Natural killer cell (primary cell): ENCODE measurements at regions not wholly inside any gene's neighbourhood (a gene's known extent, or its start where the extent isn't known, plus 50 kb on each side); places are given as distances from the start of the nearest gene placed in this dataset.

ENCODE experiments used
- ATAC-seq, 3 donors: fragments of 150-1000 bp in 2 of 3; fragments of 200-7000 bp in 1 of 3; cut with Tn5 transposase; 1 replicate in 1 of 3; 2 replicates in 2 of 3; pipeline ENCODE4 v1.10.0; 2021; ENCODE audit warnings: mild to moderate bottlenecking in 2 of 3, moderate library complexity in 2 of 3
- DNase-seq, 2 donors: peaks; one replicate each; pipeline versions ENCODE4 v3.0.0 to v3.0.0-alpha.2; 2013 to 2021; ENCODE audit warnings: mixed read lengths in 1 of 2
- H3K27ac ChIP-seq: one replicate; pipeline ENCODE4 v1.5.1; 2013; ENCODE audit warnings: mild to moderate bottlenecking, low read length
- H3K27me3 ChIP-seq: one replicate; pipeline ENCODE4 v1.6.1; 2013; ENCODE audit warnings: low read length; ENCODE audit not compliant: control insufficient read depth, insufficient read depth
- H3K36me3 ChIP-seq: one replicate; pipeline ENCODE4 v1.6.1; 2013; ENCODE audit warnings: low read length; ENCODE audit not compliant: control insufficient read depth, insufficient read depth
- H3K4me1 ChIP-seq: one replicate; pipeline ENCODE4 v1.6.1; 2013; ENCODE audit warnings: low read length; ENCODE audit not compliant: control insufficient read depth, insufficient read depth
- H3K4me3 ChIP-seq: one replicate; pipeline ENCODE4 v1.5.1; 2013; ENCODE audit warnings: low read length
- H3K9me3 ChIP-seq: one replicate; pipeline ENCODE4 v1.6.1; 2013; ENCODE audit warnings: low read length; ENCODE audit not compliant: control insufficient read depth, insufficient read depth
- H3K27ac Mint-ChIP-seq, 2 donors: one replicate each; pipeline ENCODE4 v1.8.0; 2022; ENCODE audit warnings: mild to moderate bottlenecking in 2 of 2, mixed read lengths in 2 of 2, moderate library complexity in 1 of 2
- H3K27me3 Mint-ChIP-seq, 2 donors: one replicate each; pipeline ENCODE4 v1.8.0; 2022; ENCODE audit warnings: low read depth in 2 of 2, mixed read lengths in 2 of 2
- H3K36me3 Mint-ChIP-seq: one replicate; pipeline ENCODE4 v1.8.0; 2022; ENCODE audit warnings: mixed read lengths
- H3K4me1 Mint-ChIP-seq, 2 donors: one replicate each; pipeline ENCODE4 v1.8.0; 2022; ENCODE audit warnings: mixed read lengths in 2 of 2
- H3K4me3 Mint-ChIP-seq: one replicate; pipeline ENCODE4 v1.8.0; 2022; ENCODE audit warnings: mild to moderate bottlenecking, moderate library complexity, mixed read lengths
- H3K9me3 Mint-ChIP-seq, 2 donors: one replicate each; pipeline ENCODE4 v1.8.0; 2022; ENCODE audit warnings: mixed read lengths in 2 of 2
- CTCF ChIP-seq: fragments of 200-600 bp; IDR thresholded peaks from one replicate; pipeline ENCODE4 v1.8.0; 2022; ENCODE audit warnings: antibody characterized with exemption
- WGBS: methylation state at CpG from one replicate; pipeline ENCODE4 v1.1.7; 2013; ENCODE audit warnings: missing lambda C conversion rate; ENCODE audit not compliant: insufficient coverage; 5-methylcytosine and 5-hydroxymethylcytosine counted together
- intact Hi-C: fragments of 100-400 bp; cut with micrococcal nuclease; formaldehyde crosslinking; loops from one replicate; pipeline ENCODE4 v1.14.2; 2022

GRCh38 chr6:125596020-125596419 lies 153.4 kb upstream of the HEY2 start:
- intact Hi-C loops, result no loop called here
- Histone ChIP-seq H3K27ac (no peak overlapping the region), H3K4me1 (no peaks in the 10 kb centered on the region), H3K36me3 (no peaks in the 10 kb centered on the region), H3K4me3 (no peak overlapping the region), H3K9me3 (no peaks in the 10 kb centered on the region), H3K27me3 (no peaks in the 10 kb centered on the region)
- H3K9me3 Mint-ChIP-seq, result no peaks in the 10 kb centered on the region
- H3K27me3 Mint-ChIP-seq, result peaks cover 0 to 7% of the 10 kb centered on the region in 2 donors
- no peak for TF ChIP-seq CTCF
- ATAC-seq, result no peak
- H3K4me1 Mint-ChIP-seq, result no peaks in the 10 kb centered on the region
- H3K36me3 Mint-ChIP-seq, result no peaks in the 10 kb centered on the region
- no peak overlapping the region for H3K4me3 Mint-ChIP-seq
- H3K27ac Mint-ChIP-seq, result no peak overlapping the region
- DNase-seq, result no peak
- WGBS, result 95% methylated on average over 3 of the region's 3 CpGs

DNA sequence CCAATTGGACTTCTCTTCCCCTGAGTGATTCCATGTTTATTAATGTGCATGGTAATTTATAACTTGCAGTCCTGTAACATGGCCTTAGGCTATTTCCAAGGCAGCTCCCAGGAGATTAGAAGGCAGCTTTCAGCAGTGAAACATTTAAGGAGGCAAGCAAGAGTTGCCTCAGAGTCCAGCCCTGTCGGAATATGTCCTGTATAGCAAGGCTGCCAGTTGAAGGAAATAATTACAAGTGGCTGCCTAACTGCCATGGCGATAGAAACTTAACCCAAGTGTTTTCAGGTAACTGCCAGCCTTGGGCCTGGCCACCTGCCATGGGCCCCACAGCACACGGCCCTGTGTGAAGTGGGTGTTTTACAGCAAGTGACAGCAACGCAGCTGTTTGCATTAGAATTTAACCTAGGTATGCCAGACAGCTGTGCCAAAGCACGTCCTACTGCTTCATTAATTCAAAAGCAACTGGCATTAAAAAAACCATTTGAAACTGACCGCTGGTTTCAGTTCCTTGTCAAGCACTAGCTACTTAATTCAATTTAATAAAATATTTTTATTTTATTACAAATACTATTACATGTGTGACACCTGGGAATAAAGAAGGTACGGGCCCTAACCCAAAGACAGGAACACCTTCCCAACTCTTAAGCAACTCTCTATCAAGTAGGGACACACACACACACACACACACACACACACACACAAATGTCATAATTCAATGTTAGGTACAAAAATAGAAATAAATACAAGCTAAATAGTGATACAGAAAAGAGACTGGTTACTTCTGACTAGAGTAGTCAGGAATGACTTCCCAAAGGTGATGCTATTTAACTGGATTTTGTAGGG lies 151.8 kb upstream of the HEY2 start:
- no peak overlapping the region for H3K4me3 ChIP-seq
- H3K27ac ChIP-seq, result no peak overlapping the region
- TF ChIP-seq CTCF, result no peak
- Mint-ChIP-seq H3K27me3 (peaks cover 0 to 7% of the 10 kb centered on the region in 2 donors), H3K9me3 (no peaks in the 10 kb centered on the region), H3K27ac (no peak overlapping the region), H3K4me3 (no peak overlapping the region), H3K36me3 (no peaks in the 10 kb centered on the region), H3K4me1 (no peaks in the 10 kb centered on the region)
- WGBS, result 74% methylated on average over 6 of the region's 7 CpGs
- H3K4me1 ChIP-seq, result no peaks in the 10 kb centered on the region
- H3K27me3 ChIP-seq, result peaks cover 3% of the 10 kb centered on the region
- intact Hi-C loops, result no loop called here
- H3K36me3 ChIP-seq, result no peaks in the 10 kb centered on the region
- DNase-seq (no peak), ATAC-seq (no peak)
- no peaks in the 10 kb centered on the region for H3K9me3 ChIP-seq

GRCh38 chr6:125598422-125598821 lies 151.0 kb upstream of the HEY2 start:
- Histone ChIP-seq H3K4me3 (no peak overlapping the region), H3K27me3 (peaks cover 5% of the 10 kb centered on the region), H3K27ac (no peak overlapping the region), H3K4me1 (no peaks in the 10 kb centered on the region), H3K36me3 (no peaks in the 10 kb centered on the region), H3K9me3 (no peaks in the 10 kb centered on the region)
- intact Hi-C loops, result no loop called here
- Mint-ChIP-seq H3K27ac (no peak overlapping the region), H3K27me3 (peaks cover 0 to 6% of the 10 kb centered on the region in 2 donors), H3K36me3 (no peaks in the 10 kb centered on the region), H3K4me1 (no peaks in the 10 kb centered on the region), H3K9me3 (no peaks in the 10 kb centered on the region), H3K4me3 (no peak overlapping the region)
- ATAC-seq, result peak in 1 of 3 donors; percentile 43
- no peak for TF ChIP-seq CTCF
- WGBS, result 84% methylated on average over 4 of the region's 5 CpGs
- no peak for DNase-seq

- TF ChIP-seq CTCF, result no peak
- ATAC-seq, result no peak
- no peaks in the 10 kb centered on the region for H3K9me3 ChIP-seq
- Mint-ChIP-seq H3K27me3 (peaks cover 2 to 11% of the 10 kb centered on the region in 2 donors), H3K36me3 (no peaks in the 10 kb centered on the region), H3K9me3 (no peaks in the 10 kb centered on the region), H3K4me1 (no peaks in the 10 kb centered on the region), H3K27ac (no peak overlapping the region), H3K4me3 (no peak overlapping the region)
- no peaks in the 10 kb centered on the region for H3K36me3 ChIP-seq
- WGBS, result no CpG with 5 or more reads among the region's 1 CpG
- no peak overlapping the region for H3K27ac ChIP-seq
- intact Hi-C loops, result no loop called here
- no peaks in the 10 kb centered on the region for H3K4me1 ChIP-seq
- no peak for DNase-seq
- H3K4me3 ChIP-seq, result no peak overlapping the region
- peaks cover 5% of the 10 kb centered on the region for H3K27me3 ChIP-seq
These were observed 145.2 kb upstream of the HEY2 start for GRCh38 chr6:125604257-125604656.
